ENCODE measurements at regions not wholly inside any gene's neighbourhood (a gene's known extent, or its start where the extent isn't known, plus 50 kb on each side); places are given as distances from the start of the nearest gene placed in this dataset.

GRCh38 chr10:44183667-44184632 is 200.9 kb downstream of the CXCL12 start:
- Histone ChIP-seq H3K4me3 (ENCODE audit: low read depth, low read length) (no peak overlapping the region), H3K36me3 (ENCODE audit: control insufficient read depth, insufficient read depth, low read length) (no peaks in the 10 kb centered on the region), H3K27me3 (ENCODE audit: control insufficient read depth, insufficient read depth, low read length) (no peaks in the 10 kb centered on the region)
- no peak for TF ChIP-seq CTCF (IDR thresholded peaks at IDR 0.05; ENCODE audit: insufficient read depth, low read length, severe bottlenecking)
- no peak for DNase-seq (ENCODE audit: low read depth)
- no peak for FAIRE-seq

GRCh38 chr10:44182909-44183308 is 202.0 kb downstream of the CXCL12 start:
- TF ChIP-seq CTCF (IDR thresholded peaks at IDR 0.05; ENCODE audit: insufficient read depth, low read length, severe bottlenecking) = no peak
- Histone ChIP-seq H3K36me3 (ENCODE audit: control insufficient read depth, insufficient read depth, low read length) (no peaks in the 10 kb centered on the region), H3K27me3 (ENCODE audit: control insufficient read depth, insufficient read depth, low read length) (no peaks in the 10 kb centered on the region), H3K4me3 (ENCODE audit: low read depth, low read length) (no peak overlapping the region)
- DNase-seq (ENCODE audit: low read depth) (no peak), FAIRE-seq (no peak)

GRCh38 chr10:44180321-44181168 is 204.4 kb downstream of the CXCL12 start:
- H3K27me3 ChIP-seq (ENCODE audit: control insufficient read depth, insufficient read depth, low read length) = no peaks in the 10 kb centered on the region
- FAIRE-seq (no peak), DNase-seq (ENCODE audit: low read depth) (no peak)
- no peaks in the 10 kb centered on the region for H3K36me3 ChIP-seq (ENCODE audit: control insufficient read depth, insufficient read depth, low read length)
- TF ChIP-seq CTCF (IDR thresholded peaks at IDR 0.05; ENCODE audit: insufficient read depth, low read length, severe bottlenecking) = no peak
- H3K4me3 ChIP-seq (ENCODE audit: low read depth, low read length) = no peak overlapping the region

- Histone ChIP-seq H3K36me3 (ENCODE audit: control insufficient read depth, insufficient read depth, low read length) (no peaks in the 10 kb centered on the region), H3K4me3 (ENCODE audit: low read depth, low read length) (no peak overlapping the region), H3K27me3 (ENCODE audit: control insufficient read depth, insufficient read depth, low read length) (no peaks in the 10 kb centered on the region)
- no peak for FAIRE-seq
- no peak for DNase-seq (ENCODE audit: low read depth)
- no peak for TF ChIP-seq CTCF (IDR thresholded peaks at IDR 0.05; ENCODE audit: insufficient read depth, low read length, severe bottlenecking)
Observed at GRCh38 chr10:44178856-44179255, 206.0 kb downstream of the CXCL12 start.

GRCh38 chr10:44178281-44178680 is 206.6 kb downstream of the CXCL12 start:
- Histone ChIP-seq H3K27me3 (ENCODE audit: control insufficient read depth, insufficient read depth, low read length) (no peaks in the 10 kb centered on the region), H3K4me3 (ENCODE audit: low read depth, low read length) (no peak overlapping the region), H3K36me3 (ENCODE audit: control insufficient read depth, insufficient read depth, low read length) (no peaks in the 10 kb centered on the region)
- FAIRE-seq (no peak), DNase-seq (ENCODE audit: low read depth) (no peak)
- TF ChIP-seq CTCF (IDR thresholded peaks at IDR 0.05; ENCODE audit: insufficient read depth, low read length, severe bottlenecking) = no peak

All from bronchial epithelial cell (primary cell).